ENCODE measurements at regions not wholly inside any gene's neighbourhood (a gene's known extent, or its start where the extent isn't known, plus 50 kb on each side); places are given as distances from the start of the nearest gene placed in this dataset.

- TF ChIP-seq POLR2A (IDR thresholded peaks at IDR 0.05) (no peak), CTCF (IDR thresholded peaks at IDR 0.05) (no peak)
- DNase-seq = no peak
- Histone ChIP-seq H3K36me3 (no peaks in the 10 kb centered on the region), H3K4me1 (peaks cover 10 to 17% of the 10 kb centered on the region in 2 donors), H3K27me3 (no peaks in the 10 kb centered on the region), H3K4me3 (no peak overlapping the region), H3K9me3 (no peaks in the 10 kb centered on the region), H3K27ac (peak overlapping the region; percentile 83 to 85)
- intact Hi-C loops (cut with DNase I; ENCODE audit: low total_unique reads) = loop anchor here (10.0 kb wide), 1 partner anchor 70 kb away; no protein-coding TSS in a partner anchor
Measured at GRCh38 chr2:41935002-41935401, 112.8 kb upstream of the PKDCC start.

- H3K27ac ChIP-seq = peak overlapping the region in 1 of 2 donors; percentile 40
- no peaks in the 10 kb centered on the region for H3K36me3 ChIP-seq
- TF ChIP-seq CTCF (IDR thresholded peaks at IDR 0.05) (no peak), POLR2A (IDR thresholded peaks at IDR 0.05) (no peak)
- no peak for DNase-seq
- H3K4me1 ChIP-seq = peaks cover 10 to 21% of the 10 kb centered on the region in 2 donors
- H3K27me3 ChIP-seq = no peaks in the 10 kb centered on the region
- H3K4me3 ChIP-seq = no peak overlapping the region
- no peaks in the 10 kb centered on the region for H3K9me3 ChIP-seq
- intact Hi-C loops (cut with DNase I; ENCODE audit: low total_unique reads) = loop anchor here (10.0 kb wide), 1 partner anchor 69 kb away; no protein-coding TSS in a partner anchor
Measured at GRCh38 chr2:41935825-41936224, 112.0 kb upstream of the PKDCC start.

- Histone ChIP-seq H3K27me3 (no peaks in the 10 kb centered on the region), H3K27ac (peak overlapping the region in 1 of 2 donors; percentile 48), H3K36me3 (no peaks in the 10 kb centered on the region), H3K9me3 (no peaks in the 10 kb centered on the region), H3K4me3 (no peak overlapping the region), H3K4me1 (peaks cover 10 to 27% of the 10 kb centered on the region in 2 donors)
- DNase-seq = no peak
- TF ChIP-seq CTCF (IDR thresholded peaks at IDR 0.05) (no peak), POLR2A (IDR thresholded peaks at IDR 0.05) (no peak)
- intact Hi-C loops (cut with DNase I; ENCODE audit: low total_unique reads) = loop anchor here (10.0 kb wide), 1 partner anchor 68 kb away; no protein-coding TSS in a partner anchor
Measured at GRCh38 chr2:41936771-41937463, 110.9 kb upstream of the PKDCC start.

GRCh38 chr2:41937464-41937906 lies 110.3 kb upstream of the PKDCC start:
- Histone ChIP-seq H3K4me3 (no peak overlapping the region), H3K27me3 (no peaks in the 10 kb centered on the region), H3K9me3 (no peaks in the 10 kb centered on the region), H3K4me1 (peaks cover 10 to 27% of the 10 kb centered on the region in 2 donors), H3K36me3 (no peaks in the 10 kb centered on the region), H3K27ac (peak overlapping the region; percentile 48 to 76)
- intact Hi-C loops (cut with DNase I; ENCODE audit: low total_unique reads) = loop anchor here (10.0 kb wide), 1 partner anchor 67 kb away; no protein-coding TSS in a partner anchor
- TF ChIP-seq POLR2A (IDR thresholded peaks at IDR 0.05) = no peak
- TF ChIP-seq CTCF (IDR thresholded peaks at IDR 0.05) = no peak
- DNase-seq = no peak

Data from uterus (tissue), 3 donors.